Upper lobe of left lung (tissue), 6 donors: ENCODE measurements at regions not wholly inside any gene's neighbourhood (a gene's known extent, or its start where the extent isn't known, plus 50 kb on each side); places are given as distances from the start of the nearest gene placed in this dataset.
"Not testable (repeated sequence)": the region's sequence is repeated elsewhere in the genome, so short reads cannot be mapped to it uniquely, and the experiment has no call there.

Experiments used
- ATAC-seq, 2 donors: fragments of 200-7000 bp; cut with Tn5 transposase; one replicate each; pipeline ENCODE4 v1.9.1; 2022; ENCODE audit warnings: mild to moderate bottlenecking in 2 of 2, moderate library complexity in 2 of 2; ENCODE audit not compliant: low FRiP score in 2 of 2
- DNase-seq, 2 donors: peaks; one replicate each; pipeline ENCODE4 v3.0.0-alpha.2; 2019 to 2020
- H3K27ac ChIP-seq, 4 donors: fragments of 200-600 bp; sonication (generic); one replicate each; pipeline ENCODE4 v1.5.1; 2016 to 2019
- H3K27me3 ChIP-seq, 4 donors: fragments of 200-600 bp; sonication (generic); one replicate each; pipeline ENCODE4 v1.5.1; 2017 to 2019
- H3K36me3 ChIP-seq, 4 donors: fragments of 200-600 bp; sonication (generic); one replicate each; pipeline ENCODE4 v1.5.1; 2016 to 2019
- H3K4me1 ChIP-seq, 4 donors: fragments of 200-600 bp; sonication (generic); one replicate each; pipeline ENCODE4 v1.5.1; 2018 to 2019
- H3K4me3 ChIP-seq, 4 donors: fragments of 200-600 bp; sonication (generic); one replicate each; pipeline ENCODE4 v1.5.1; 2017 to 2019; ENCODE audit warnings: mild to moderate bottlenecking in 2 of 4, moderate library complexity in 1 of 4
- H3K9me3 ChIP-seq, 4 donors: fragments of 200-600 bp; sonication (generic); one replicate each; pipeline ENCODE4 v1.5.1; 2018 to 2019
- EP300 ChIP-seq, 4 donors: sonication (generic); formaldehyde crosslinking; IDR thresholded peaks; one replicate each; pipeline ENCODE4 v1.5.1; 2017; ENCODE audit warnings: antibody characterized with exemption in 4 of 4, control low read depth in 2 of 4
- POLR2A ChIP-seq, 4 donors: fragments of 450-650 bp; IDR thresholded peaks; one replicate each; pipeline ENCODE4 v1.5.1; 2016 to 2017; ENCODE audit warnings: antibody characterized with exemption in 4 of 4, mild to moderate bottlenecking in 2 of 4
- POLR2AphosphoS5 ChIP-seq, 2 donors: sonication (generic); formaldehyde crosslinking; IDR thresholded peaks; one replicate each; pipeline ENCODE4 v1.5.1; 2017; ENCODE audit warnings: antibody characterized with exemption in 2 of 2
- WGBS, 2 donors: methylation state at CpG; one replicate each; pipeline ENCODE4 v1.1.5; 2017 to 2018; 5-methylcytosine and 5-hydroxymethylcytosine counted together
- TF ChIP-seq, protein P1 (sequence below), 6 experiments: fragments of 450-650 bp in 4 of 6; fragments of 200-600 bp in 2 of 6; sonication (generic) in 2 of 6; IDR thresholded peaks; one replicate each; pipeline ENCODE4 v1.5.1; 2016 to 2019; ENCODE audit warnings: antibody characterized with exemption in 6 of 6
- donor health status: DM: no; HTN: no; CAD: no; lungs with moderate emphysema.
- donor health status: DM: no; HTN: yes; CAD: no; lungs with severe emphysema.

DNA sequence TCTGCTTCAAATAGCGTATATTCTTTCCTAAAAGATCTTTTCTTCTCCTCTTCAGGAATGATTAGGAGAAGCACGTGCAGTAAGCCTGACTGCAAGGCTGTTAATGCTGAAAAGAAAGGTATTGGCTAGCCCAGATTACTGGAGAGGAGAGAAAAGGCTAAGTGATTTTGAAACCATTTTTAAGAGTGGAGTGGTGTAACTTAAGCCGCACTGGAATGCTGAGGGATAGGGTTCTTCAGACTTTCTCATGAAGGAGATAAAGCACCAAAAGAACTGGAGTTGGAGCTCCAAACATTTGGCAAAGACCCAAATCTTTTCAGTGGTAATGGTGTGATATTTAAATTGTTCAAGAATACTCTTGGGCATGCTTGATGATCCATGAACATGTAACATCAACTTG, 388.3 kb downstream of the COG6 start:
- H3K36me3 ChIP-seq, result no peaks in the 10 kb centered on the region
- H3K27ac ChIP-seq, result no peak overlapping the region
- no peaks in the 10 kb centered on the region for H3K9me3 ChIP-seq
- no peak overlapping the region for H3K4me3 ChIP-seq
- ATAC-seq (no peak), DNase-seq (no peak)
- 54 to 72% methylated on average over 3 of the region's 3 CpGs for WGBS, 2 donors
- no peaks in the 10 kb centered on the region for H3K4me1 ChIP-seq
- H3K27me3 ChIP-seq, result no peaks in the 10 kb centered on the region
- TF ChIP-seq POLR2AphosphoS5 (IDR thresholded peaks at IDR 0.05), result no peak
- TF ChIP-seq POLR2A (IDR thresholded peaks at IDR 0.05), result no peak
- TF ChIP-seq EP300 (IDR thresholded peaks at IDR 0.05), result no peak
- TF ChIP-seq, protein P1, sequence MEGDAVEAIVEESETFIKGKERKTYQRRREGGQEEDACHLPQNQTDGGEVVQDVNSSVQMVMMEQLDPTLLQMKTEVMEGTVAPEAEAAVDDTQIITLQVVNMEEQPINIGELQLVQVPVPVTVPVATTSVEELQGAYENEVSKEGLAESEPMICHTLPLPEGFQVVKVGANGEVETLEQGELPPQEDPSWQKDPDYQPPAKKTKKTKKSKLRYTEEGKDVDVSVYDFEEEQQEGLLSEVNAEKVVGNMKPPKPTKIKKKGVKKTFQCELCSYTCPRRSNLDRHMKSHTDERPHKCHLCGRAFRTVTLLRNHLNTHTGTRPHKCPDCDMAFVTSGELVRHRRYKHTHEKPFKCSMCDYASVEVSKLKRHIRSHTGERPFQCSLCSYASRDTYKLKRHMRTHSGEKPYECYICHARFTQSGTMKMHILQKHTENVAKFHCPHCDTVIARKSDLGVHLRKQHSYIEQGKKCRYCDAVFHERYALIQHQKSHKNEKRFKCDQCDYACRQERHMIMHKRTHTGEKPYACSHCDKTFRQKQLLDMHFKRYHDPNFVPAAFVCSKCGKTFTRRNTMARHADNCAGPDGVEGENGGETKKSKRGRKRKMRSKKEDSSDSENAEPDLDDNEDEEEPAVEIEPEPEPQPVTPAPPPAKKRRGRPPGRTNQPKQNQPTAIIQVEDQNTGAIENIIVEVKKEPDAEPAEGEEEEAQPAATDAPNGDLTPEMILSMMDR (IDR thresholded peaks at IDR 0.05), result no peak

GRCh38 chr13:40047322-40047771, 391.9 kb downstream of the COG6 start:
- no peaks in the 10 kb centered on the region for H3K36me3 ChIP-seq
- ATAC-seq (no peak), DNase-seq (no peak)
- no peak overlapping the region for H3K4me3 ChIP-seq
- H3K27me3 ChIP-seq, result no peaks in the 10 kb centered on the region
- TF ChIP-seq, protein P1 (IDR thresholded peaks at IDR 0.05), result no peak
- no peak for TF ChIP-seq POLR2A (IDR thresholded peaks at IDR 0.05)
- TF ChIP-seq EP300 (IDR thresholded peaks at IDR 0.05), result no peak
- no peak for TF ChIP-seq POLR2AphosphoS5 (IDR thresholded peaks at IDR 0.05)
- H3K27ac ChIP-seq, result no peak overlapping the region
- WGBS, 2 donors, result 89 to 92% methylated on average over 5 of the region's 5 CpGs
- no peaks in the 10 kb centered on the region for H3K4me1 ChIP-seq
- no peaks in the 10 kb centered on the region for H3K9me3 ChIP-seq

DNA sequence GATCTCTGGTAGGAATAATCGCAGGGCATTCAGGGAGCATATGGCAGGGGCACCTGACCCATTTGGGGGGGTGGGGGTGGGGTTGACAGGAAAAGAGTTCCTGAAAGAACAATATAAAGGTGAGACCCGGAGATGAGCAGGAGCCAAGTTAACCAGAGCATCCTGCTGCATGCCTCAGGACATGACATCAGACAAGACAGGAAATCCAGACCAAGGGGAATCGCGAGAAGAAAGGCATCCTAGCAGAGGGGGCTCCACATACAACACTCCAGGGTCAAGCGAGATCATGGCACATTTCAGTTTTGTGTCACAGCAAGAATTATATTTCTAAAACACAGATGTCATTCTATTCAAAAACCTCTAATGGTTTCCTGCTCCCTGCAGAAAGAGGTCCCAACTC, 393.1 kb downstream of the COG6 start:
- H3K27me3 ChIP-seq, result no peaks in the 10 kb centered on the region
- no peak for DNase-seq
- no peaks in the 10 kb centered on the region for H3K9me3 ChIP-seq
- no peaks in the 10 kb centered on the region for H3K4me1 ChIP-seq
- 66 to 76% methylated on average over 5 of the region's 5 CpGs for WGBS, 2 donors
- no peak overlapping the region for H3K27ac ChIP-seq
- TF ChIP-seq POLR2A (IDR thresholded peaks at IDR 0.05) (no peak), POLR2AphosphoS5 (IDR thresholded peaks at IDR 0.05) (no peak), EP300 (IDR thresholded peaks at IDR 0.05) (no peak)
- TF ChIP-seq, protein P1 (IDR thresholded peaks at IDR 0.05), result no peak
- H3K36me3 ChIP-seq, result no peaks in the 10 kb centered on the region
- ATAC-seq, result no peak
- no peak overlapping the region for H3K4me3 ChIP-seq

GRCh38 chr13:40052954-40053353, 397.5 kb downstream of the COG6 start:
- TF ChIP-seq EP300 (IDR thresholded peaks at IDR 0.05), result no peak
- TF ChIP-seq POLR2A (IDR thresholded peaks at IDR 0.05), result no peak
- TF ChIP-seq POLR2AphosphoS5 (IDR thresholded peaks at IDR 0.05), result no peak
- no peak for ATAC-seq

DNA sequence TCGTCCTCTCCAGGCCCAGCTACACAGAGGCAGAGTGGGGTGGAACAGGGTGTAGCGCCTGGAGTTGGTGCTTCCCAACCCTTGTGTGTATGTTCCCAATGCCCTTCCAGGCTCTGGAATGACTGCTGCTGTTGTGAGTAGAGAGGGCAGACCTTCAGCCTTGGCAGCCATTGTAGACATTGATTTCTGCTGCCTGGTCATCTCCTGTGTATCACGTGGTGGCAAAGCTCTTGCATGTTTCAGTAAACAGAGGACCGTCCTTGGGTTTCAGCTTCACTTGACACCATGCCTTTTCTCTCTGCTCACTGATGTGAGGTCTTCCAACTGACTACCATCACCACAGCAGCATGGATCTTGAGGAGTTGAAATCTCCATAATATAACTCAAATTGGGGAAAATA, 397.9 kb downstream of the COG6 start:
- WGBS, 2 donors, result 90 to 93% methylated on average over 4 of the region's 4 CpGs
- Histone ChIP-seq H3K4me3 (no peak overlapping the region), H3K27me3 (no peaks in the 10 kb centered on the region), H3K9me3 (no peaks in the 10 kb centered on the region), H3K4me1 (no peaks in the 10 kb centered on the region), H3K36me3 (no peaks in the 10 kb centered on the region), H3K27ac (no peak overlapping the region)
- DNase-seq (no peak), ATAC-seq (no peak)
- TF ChIP-seq, protein P1 (IDR thresholded peaks at IDR 0.05), result no peak
- no peak for TF ChIP-seq POLR2AphosphoS5 (IDR thresholded peaks at IDR 0.05)
- TF ChIP-seq POLR2A (IDR thresholded peaks at IDR 0.05), result no peak

More at GRCh38 chr13:40052954-40053353, 397.5 kb downstream of the COG6 start:
- H3K4me3 ChIP-seq, result no peak overlapping the region
- H3K27me3 ChIP-seq, result no peaks in the 10 kb centered on the region
- H3K9me3 ChIP-seq, result no peaks in the 10 kb centered on the region
- no peaks in the 10 kb centered on the region for H3K4me1 ChIP-seq
- no peaks in the 10 kb centered on the region for H3K36me3 ChIP-seq
- no peak overlapping the region for H3K27ac ChIP-seq
- DNase-seq, result no peak

DNA sequence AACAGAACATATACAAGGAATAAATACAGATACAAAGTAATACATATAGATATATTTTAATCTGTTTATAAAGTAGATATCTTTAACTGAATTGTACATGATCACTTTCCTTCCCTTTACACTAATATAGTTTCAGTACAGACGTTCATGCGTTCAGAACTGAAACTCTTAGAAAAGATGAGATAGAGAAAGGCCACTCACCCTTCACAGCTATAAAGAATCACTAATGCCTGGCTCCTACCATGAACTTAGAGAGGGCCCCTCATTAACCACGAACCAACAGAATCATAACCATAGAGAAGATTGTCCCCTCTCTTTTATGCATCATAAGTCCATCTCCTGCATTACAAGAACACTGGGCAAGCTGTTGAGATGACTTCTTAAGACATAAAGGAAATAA, 399.0 kb downstream of the COG6 start:
- H3K27me3 ChIP-seq, DNase-seq, H3K4me1 ChIP-seq, H3K9me3 ChIP-seq, H3K4me3 ChIP-seq, H3K27ac ChIP-seq, ATAC-seq, H3K36me3 ChIP-seq: not testable (repeated sequence)
- WGBS, 2 donors, result 75 to 86% methylated on average over 2 to 3 of the region's 3 CpGs
